SK-N-SH (cell line): ENCODE measurements at regions not wholly inside any gene's neighbourhood (a gene's known extent, or its start where the extent isn't known, plus 50 kb on each side); places are given as distances from the start of the nearest gene placed in this dataset.

Experiments
- CTCF ChIA-PET: fragments of 300-600, 350-600 bp; formaldehyde crosslinking; extraction: SDS; loops from one replicate; lab custom pipeline; 2021; lab: Yijun Ruan, JAX
- POLR2A ChIA-PET: fragments of 350-600 bp; sonication (Branson Sonifier 250); formaldehyde crosslinking; extraction: SDS; loops from one replicate; lab custom pipeline; 2020; ENCODE audit warnings: antibody characterized with exemption, inconsistent platforms; lab: Yijun Ruan, JAX
- DNase-seq: peaks from one replicate; pipeline ENCODE4 v3.0.0; 2012
- H2AFZ ChIP-seq: fragments of 200-600 bp; sonication (generic); 2 replicates; pipeline ENCODE4 v1.8.1; 2016; ENCODE audit warnings: antibody characterized with exemption, mild to moderate bottlenecking, low read depth
- H3F3A ChIP-seq: fragments of 200-600 bp; sonication (generic); replicated peaks from 2 replicates; pipeline ENCODE3; 2016; ENCODE audit warnings: antibody characterized with exemption, mild to moderate bottlenecking; ENCODE audit not compliant: insufficient read depth
- H3K27ac ChIP-seq, 2 experiments: fragments of 200-500 bp in 1 of 2; fragments of 200-600 bp in 1 of 2; sonication (Bioruptor generic) in 1 of 2; sonication (generic), shearing (Covaris generic) in 1 of 2; 2 replicates each; pipeline versions ENCODE4 v1.5.1 to v1.6.1; 2014 to 2016; ENCODE audit warnings: low read depth in 2 of 2, inconsistent platforms in 1 of 2, low read length in 1 of 2, mild to moderate bottlenecking in 1 of 2, mixed read lengths in 1 of 2
- H3K27me3 ChIP-seq: fragments of 200-600 bp; sonication (generic), shearing (Covaris generic); 2 replicates; pipeline ENCODE4 v1.6.1; 2016; ENCODE audit warnings: mixed run types; ENCODE audit not compliant: insufficient read depth
- H3K36me3 ChIP-seq, 2 experiments: fragments of 200-500 bp in 1 of 2; fragments of 200-600 bp in 1 of 2; sonication (Bioruptor generic) in 1 of 2; sonication (generic) in 1 of 2; replicated peaks in 1 of 2; 2 replicates each; pipeline versions ENCODE3 to v1.5.1; 2014 to 2016; ENCODE audit warnings: low read length in 1 of 2, mild to moderate bottlenecking in 1 of 2; ENCODE audit not compliant: insufficient read depth in 2 of 2, control insufficient read depth in 1 of 2
- H3K4me1 ChIP-seq, 2 experiments: fragments of 200-500 bp in 1 of 2; fragments of 200-600 bp in 1 of 2; sonication (Bioruptor generic) in 1 of 2; sonication (generic), shearing (Covaris generic) in 1 of 2; 2 replicates each; pipeline versions ENCODE4 v1.5.1 to v1.6.1; 2014 to 2016; ENCODE audit warnings: low read depth in 1 of 2, low read length in 1 of 2, mixed run types in 1 of 2; ENCODE audit not compliant: insufficient read depth in 2 of 2, control insufficient read depth in 1 of 2
- H3K4me2 ChIP-seq: fragments of 200-600 bp; sonication (generic), shearing (Covaris generic); 2 replicates; pipeline ENCODE4 v1.6.1; 2017; ENCODE audit warnings: mixed run types
- H3K4me3 ChIP-seq, 2 experiments: fragments of 200-500 bp in 1 of 2; fragments of 200-600 bp in 1 of 2; sonication (Bioruptor generic) in 1 of 2; sonication (generic), shearing (Covaris generic) in 1 of 2; 2 replicates each; pipeline versions ENCODE4 v1.5.1 to v1.8.1; 2014 to 2016; ENCODE audit warnings: low read depth in 2 of 2, inconsistent platforms in 1 of 2, low read length in 1 of 2, mild to moderate bottlenecking in 1 of 2, mixed read lengths in 1 of 2, moderate library complexity in 1 of 2
- H3K79me2 ChIP-seq: fragments of 200-600 bp; sonication (generic); 2 replicates; pipeline ENCODE4 v1.8.1; 2017; ENCODE audit warnings: mild to moderate bottlenecking; ENCODE audit not compliant: insufficient read depth
- H3K9ac ChIP-seq: fragments of 200-600 bp; sonication (generic); 2 replicates; pipeline ENCODE4 v1.6.1; 2017; ENCODE audit warnings: mixed run types
- H3K9me2 ChIP-seq: fragments of 200-600 bp; sonication (generic); 2 replicates; pipeline ENCODE4 v1.6.1; 2017; ENCODE audit warnings: mixed run types
- H3K9me3 ChIP-seq: fragments of 200-600 bp; sonication (generic); 2 replicates; pipeline ENCODE4 v1.6.1; 2017; ENCODE audit warnings: mixed run types, mild to moderate bottlenecking, moderate library complexity
- H4K20me1 ChIP-seq: fragments of 200-600 bp; sonication (generic); 2 replicates; pipeline ENCODE4 v1.6.1; 2017; ENCODE audit warnings: mild to moderate bottlenecking, mixed run types; ENCODE audit not compliant: insufficient read depth
- EZH2phosphoT487 ChIP-seq: fragments of 200-600 bp; sonication (generic); IDR thresholded peaks from 2 replicates; pipeline ENCODE4 v1.6.1; 2017; ENCODE audit warnings: low read depth, mixed run types, mild to moderate bottlenecking, antibody characterized with exemption, moderate library complexity, borderline replicate concordance
- MEF2A ChIP-seq: IDR thresholded peaks from 2 replicates; pipeline ENCODE4 v1.4.0; 2012; ENCODE audit warnings: low read depth, borderline replicate concordance
- MXI1 ChIP-seq: IDR thresholded peaks from 2 replicates; pipeline ENCODE4 v1.6.1; 2012; ENCODE audit warnings: mild to moderate bottlenecking, low read depth, low read length, improper control_type of control experiment
- NRF1 ChIP-seq: IDR thresholded peaks from 2 replicates; pipeline ENCODE4 v1.6.1; 2012; ENCODE audit warnings: low read depth, mild to moderate bottlenecking, low read length
- RAD21 ChIP-seq: IDR thresholded peaks from 2 replicates; pipeline ENCODE4 v1.6.1; 2012; ENCODE audit warnings: mild to moderate bottlenecking, low read length
- TCF12 ChIP-seq: IDR thresholded peaks from 2 replicates; pipeline ENCODE4 v1.4.0; 2012
- TEAD4 ChIP-seq: IDR thresholded peaks from 2 replicates; pipeline ENCODE4 v1.4.0; 2012; ENCODE audit warnings: mild to moderate bottlenecking, borderline replicate concordance; ENCODE audit not compliant: insufficient read depth
- YY1 ChIP-seq: IDR thresholded peaks from 2 replicates; pipeline ENCODE4 v1.4.0; 2012; ENCODE audit warnings: low read depth, mild to moderate bottlenecking
- WGBS: methylation state at CpG from one replicate; pipeline ENCODE4 v1.1.6; 2017; ENCODE audit warnings: low lambda C conversion rate; 5-methylcytosine and 5-hydroxymethylcytosine counted together
- TF ChIP-seq, protein P1 (sequence below): IDR thresholded peaks from 2 replicates; pipeline ENCODE4 v1.4.0; 2012; ENCODE audit warnings: low read depth, borderline replicate concordance
- TF ChIP-seq, protein P2 (sequence below): IDR thresholded peaks from 2 replicates; pipeline ENCODE4 v1.4.0; 2012; ENCODE audit warnings: low read depth
- TF ChIP-seq, protein P3 (sequence below): IDR thresholded peaks from 2 replicates; pipeline ENCODE4 v1.6.1; 2012; ENCODE audit warnings: mild to moderate bottlenecking, low read depth, low read length, moderate library complexity

DNA sequence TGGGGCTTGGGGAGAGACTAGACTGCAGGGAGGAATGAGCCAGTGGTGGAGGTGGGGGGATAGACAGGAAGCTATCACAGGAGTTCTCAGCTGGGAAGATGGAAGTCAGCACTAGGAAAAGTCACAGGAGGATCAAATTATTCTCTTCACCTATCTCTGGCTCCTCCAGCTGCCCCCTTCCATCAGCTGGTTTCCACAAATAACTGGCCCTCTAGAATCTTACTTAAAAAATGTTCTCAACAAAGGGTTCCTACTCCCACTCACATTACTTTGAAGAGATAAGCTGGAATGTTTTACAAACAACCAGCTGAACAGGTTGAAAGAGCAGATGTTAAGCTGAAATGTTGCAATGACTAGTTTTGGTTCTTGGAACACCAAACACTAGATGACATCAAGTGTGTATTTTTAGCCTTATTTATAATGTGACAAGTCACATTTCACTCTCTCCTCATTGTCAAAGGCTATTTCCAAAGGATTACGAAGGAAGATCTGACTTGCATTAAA, 102.7 kb upstream of the AADACL2 start:
- Histone ChIP-seq H2AFZ (no peak overlapping the region), H3K27ac (no peak overlapping the region), H3K4me3 (no peak overlapping the region), H3K4me2 (no peak overlapping the region), H3K9me2 (no peaks in the 10 kb centered on the region), H3F3A (no peaks in the 10 kb centered on the region), H3K9me3 (no peaks in the 10 kb centered on the region), H3K79me2 (no peaks in the 10 kb centered on the region; the same call in 1 of the 2 replicates), H4K20me1 (no peaks in the 10 kb centered on the region), H3K36me3 (no peaks in the 10 kb centered on the region), H3K4me1 (no peaks in the 10 kb centered on the region), H3K9ac (no peak overlapping the region), H3K27me3 (no peaks in the 10 kb centered on the region)
- CTCF ChIA-PET, result interaction anchor here (0.8 kb wide), 1 partner anchor 208 kb away, joined by 3 read pairs; no protein-coding TSS in a partner anchor
- POLR2A ChIA-PET, result no interaction called here
- 35% methylated on average over 1 of the region's 1 CpG for WGBS
- no peak for DNase-seq
- TF ChIP-seq TCF12 (no peak), RAD21 (no peak)
- TF ChIP-seq, protein P1, sequence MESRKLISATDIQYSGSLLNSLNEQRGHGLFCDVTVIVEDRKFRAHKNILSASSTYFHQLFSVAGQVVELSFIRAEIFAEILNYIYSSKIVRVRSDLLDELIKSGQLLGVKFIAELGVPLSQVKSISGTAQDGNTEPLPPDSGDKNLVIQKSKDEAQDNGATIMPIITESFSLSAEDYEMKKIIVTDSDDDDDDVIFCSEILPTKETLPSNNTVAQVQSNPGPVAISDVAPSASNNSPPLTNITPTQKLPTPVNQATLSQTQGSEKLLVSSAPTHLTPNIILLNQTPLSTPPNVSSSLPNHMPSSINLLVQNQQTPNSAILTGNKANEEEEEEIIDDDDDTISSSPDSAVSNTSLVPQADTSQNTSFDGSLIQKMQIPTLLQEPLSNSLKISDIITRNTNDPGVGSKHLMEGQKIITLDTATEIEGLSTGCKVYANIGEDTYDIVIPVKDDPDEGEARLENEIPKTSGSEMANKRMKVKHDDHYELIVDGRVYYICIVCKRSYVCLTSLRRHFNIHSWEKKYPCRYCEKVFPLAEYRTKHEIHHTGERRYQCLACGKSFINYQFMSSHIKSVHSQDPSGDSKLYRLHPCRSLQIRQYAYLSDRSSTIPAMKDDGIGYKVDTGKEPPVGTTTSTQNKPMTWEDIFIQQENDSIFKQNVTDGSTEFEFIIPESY, result no peak

DNA sequence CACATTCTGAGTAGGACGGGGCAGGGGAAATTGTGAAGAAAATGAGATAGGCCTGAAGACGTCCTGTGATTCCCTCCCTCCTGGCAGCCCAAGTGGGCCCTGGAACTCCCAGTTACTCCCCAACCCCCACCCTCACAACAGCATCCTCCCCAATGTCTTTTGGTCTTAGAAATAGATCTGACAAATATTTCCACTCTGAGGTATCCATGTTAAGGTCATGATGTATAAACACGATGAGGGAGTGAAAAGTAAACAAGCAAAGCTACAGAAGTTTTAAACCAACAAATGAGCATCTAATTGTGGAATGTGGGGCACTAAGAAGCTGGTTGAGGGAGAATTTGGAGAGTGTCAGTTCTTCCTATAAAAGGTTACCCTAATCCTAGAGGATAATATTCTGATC, 103.7 kb upstream of the AADACL2 start:
- Histone ChIP-seq H3K9me2 (no peaks in the 10 kb centered on the region), H3K4me1 (no peaks in the 10 kb centered on the region), H3K9me3 (no peaks in the 10 kb centered on the region), H3F3A (no peaks in the 10 kb centered on the region), H3K27ac (no peak overlapping the region), H3K36me3 (no peaks in the 10 kb centered on the region), H3K27me3 (no peaks in the 10 kb centered on the region), H3K4me2 (no peak overlapping the region), H3K79me2 (no peaks in the 10 kb centered on the region; the same call in 1 of the 2 replicates), H4K20me1 (no peaks in the 10 kb centered on the region), H3K9ac (no peak overlapping the region), H2AFZ (no peak overlapping the region), H3K4me3 (no peak overlapping the region)
- WGBS, result 32% methylated on average over 3 of the region's 3 CpGs
- POLR2A ChIA-PET, result no interaction called here
- CTCF ChIA-PET, result interaction anchor here (1.5 kb wide), 1 partner anchor 162 kb away, joined by 4 read pairs; no protein-coding TSS in a partner anchor
- TF ChIP-seq RAD21, result no peak
- TF ChIP-seq, protein P2, sequence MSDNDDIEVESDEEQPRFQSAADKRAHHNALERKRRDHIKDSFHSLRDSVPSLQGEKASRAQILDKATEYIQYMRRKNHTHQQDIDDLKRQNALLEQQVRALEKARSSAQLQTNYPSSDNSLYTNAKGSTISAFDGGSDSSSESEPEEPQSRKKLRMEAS, result no peak
- TF ChIP-seq YY1, result no peak
- TF ChIP-seq TEAD4, result no peak
- no peak for TF ChIP-seq EZH2phosphoT487
- TF ChIP-seq NRF1, result no peak
- TF ChIP-seq, protein P3, sequence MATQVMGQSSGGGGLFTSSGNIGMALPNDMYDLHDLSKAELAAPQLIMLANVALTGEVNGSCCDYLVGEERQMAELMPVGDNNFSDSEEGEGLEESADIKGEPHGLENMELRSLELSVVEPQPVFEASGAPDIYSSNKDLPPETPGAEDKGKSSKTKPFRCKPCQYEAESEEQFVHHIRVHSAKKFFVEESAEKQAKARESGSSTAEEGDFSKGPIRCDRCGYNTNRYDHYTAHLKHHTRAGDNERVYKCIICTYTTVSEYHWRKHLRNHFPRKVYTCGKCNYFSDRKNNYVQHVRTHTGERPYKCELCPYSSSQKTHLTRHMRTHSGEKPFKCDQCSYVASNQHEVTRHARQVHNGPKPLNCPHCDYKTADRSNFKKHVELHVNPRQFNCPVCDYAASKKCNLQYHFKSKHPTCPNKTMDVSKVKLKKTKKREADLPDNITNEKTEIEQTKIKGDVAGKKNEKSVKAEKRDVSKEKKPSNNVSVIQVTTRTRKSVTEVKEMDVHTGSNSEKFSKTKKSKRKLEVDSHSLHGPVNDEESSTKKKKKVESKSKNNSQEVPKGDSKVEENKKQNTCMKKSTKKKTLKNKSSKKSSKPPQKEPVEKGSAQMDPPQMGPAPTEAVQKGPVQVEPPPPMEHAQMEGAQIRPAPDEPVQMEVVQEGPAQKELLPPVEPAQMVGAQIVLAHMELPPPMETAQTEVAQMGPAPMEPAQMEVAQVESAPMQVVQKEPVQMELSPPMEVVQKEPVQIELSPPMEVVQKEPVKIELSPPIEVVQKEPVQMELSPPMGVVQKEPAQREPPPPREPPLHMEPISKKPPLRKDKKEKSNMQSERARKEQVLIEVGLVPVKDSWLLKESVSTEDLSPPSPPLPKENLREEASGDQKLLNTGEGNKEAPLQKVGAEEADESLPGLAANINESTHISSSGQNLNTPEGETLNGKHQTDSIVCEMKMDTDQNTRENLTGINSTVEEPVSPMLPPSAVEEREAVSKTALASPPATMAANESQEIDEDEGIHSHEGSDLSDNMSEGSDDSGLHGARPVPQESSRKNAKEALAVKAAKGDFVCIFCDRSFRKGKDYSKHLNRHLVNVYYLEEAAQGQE, result no peak
- TF ChIP-seq MXI1, result no peak
- no peak for TF ChIP-seq MEF2A
- TF ChIP-seq TCF12, result no peak
- no peak for DNase-seq
